Stimulated activated CD8-positive, alpha-beta memory T cell treated with anti-CD3 and anti-CD28 coated beads, Interleukin-7, amount 100 ng/mL, for 1 hour (primary cell): ENCODE measurements at regions not wholly inside any gene's neighbourhood (a gene's known extent, or its start where the extent isn't known, plus 50 kb on each side); places are given as distances from the start of the nearest gene placed in this dataset.
"Not testable (repeated sequence)": the region's sequence is repeated elsewhere in the genome, so short reads cannot be mapped to it uniquely, and the experiment has no call there.

Source experiments
- DNase-seq, 2 donors: peaks; one replicate each; pipeline ENCODE4 v3.0.0-alpha.2; 2020; ENCODE audit warnings: low read depth in 2 of 2

- DNase-seq = no peak
Observed at GRCh38 chr5:56686337-56687195, 128.8 kb upstream of the MAP3K1 start.

- DNase-seq = no peak
Observed at GRCh38 chr5:56685503-56686217, 129.7 kb upstream of the MAP3K1 start.

GRCh38 chr5:56684159-56684558 is 131.2 kb upstream of the MAP3K1 start:
- no peak for DNase-seq

GRCh38 chr5:56683733-56684132 is 131.6 kb upstream of the MAP3K1 start:
- no peak for DNase-seq

DNA sequence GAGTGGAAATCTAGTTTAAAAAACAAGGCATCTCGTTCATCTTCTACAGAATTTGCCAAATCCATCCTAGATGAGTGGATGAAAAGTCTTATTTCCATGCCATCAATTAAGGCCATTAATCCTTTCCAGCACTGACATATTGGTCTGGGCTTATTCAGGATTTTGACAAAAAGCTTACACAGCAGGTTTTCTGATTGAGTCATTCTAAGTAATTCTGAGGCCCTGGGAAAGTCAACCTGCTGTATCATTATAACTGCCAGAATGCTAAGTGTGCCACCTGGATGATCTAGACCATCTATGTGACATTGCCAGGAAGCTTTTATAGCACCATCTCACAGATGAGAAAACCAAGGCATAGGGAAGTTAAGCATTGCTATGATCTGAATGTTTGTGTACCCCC is 132.1 kb upstream of the MAP3K1 start:
- no peak for DNase-seq

DNA sequence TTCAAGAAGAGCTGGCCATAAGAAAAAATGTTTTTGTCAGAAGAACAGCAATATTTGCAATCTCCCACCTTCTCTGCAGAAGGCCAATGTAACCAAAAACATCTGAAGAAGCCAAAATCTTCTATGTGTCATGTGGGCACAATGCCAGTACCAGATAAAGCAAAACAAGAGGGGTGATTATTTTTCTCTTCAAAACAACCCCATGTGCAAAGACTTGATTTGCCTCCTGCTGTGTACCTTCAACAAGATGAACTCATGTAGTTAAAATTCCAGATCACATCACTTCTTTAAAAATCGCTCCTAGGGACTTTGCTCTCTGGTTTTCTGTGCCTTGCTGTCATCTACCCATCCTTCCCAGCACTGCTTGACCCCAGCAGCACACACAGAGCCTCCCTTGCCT is 134.0 kb upstream of the MAP3K1 start:
- no peak for DNase-seq

DNA sequence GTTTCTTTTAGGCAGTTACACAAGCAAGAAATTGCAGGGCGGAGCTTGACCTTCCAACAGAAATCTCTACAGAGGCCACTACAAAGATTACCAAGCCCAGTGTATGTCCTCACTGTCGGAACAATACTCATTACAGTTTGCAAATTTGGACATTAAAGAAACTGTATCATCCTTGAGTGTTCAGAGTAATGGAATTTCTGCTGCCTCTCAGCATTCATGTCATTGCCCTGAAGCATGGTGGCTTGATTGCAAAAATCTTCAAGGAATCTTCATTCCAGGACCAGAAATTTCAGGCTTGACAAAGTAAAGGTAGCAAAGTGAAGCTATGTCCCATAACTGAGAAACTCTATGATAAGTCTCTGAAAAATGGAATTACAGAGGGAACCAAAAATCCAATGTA is 134.6 kb upstream of the MAP3K1 start:
- DNase-seq = no peak

DNA sequence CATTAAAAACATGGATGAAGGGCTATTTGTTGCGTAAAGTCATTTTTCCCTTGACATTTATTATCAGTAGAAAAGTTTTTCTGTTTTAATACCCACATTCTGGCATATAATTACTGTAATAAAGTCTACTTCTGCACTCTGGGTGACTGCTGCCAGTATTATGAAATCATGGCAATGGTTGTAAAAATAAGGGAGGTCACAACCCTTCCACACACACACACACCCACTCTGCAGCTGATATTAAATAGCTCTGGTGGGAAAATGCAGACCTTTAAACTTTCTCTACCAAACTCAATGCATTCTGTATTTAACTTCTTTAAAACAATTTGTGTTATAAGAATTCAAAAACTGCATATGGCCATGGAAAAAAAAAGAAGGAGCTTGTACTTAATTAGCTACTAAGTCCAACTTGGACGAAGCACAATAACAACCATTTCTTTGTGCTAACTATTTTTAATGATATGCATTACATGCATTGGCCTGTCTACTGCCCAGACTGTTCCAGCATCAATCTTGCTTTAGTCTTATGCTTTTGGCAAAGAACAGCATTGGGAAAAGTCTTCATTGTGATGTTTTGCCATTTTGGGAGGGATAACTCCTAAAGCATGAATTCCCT is 137.6 kb upstream of the MAP3K1 start:
- DNase-seq = no peak

DNA sequence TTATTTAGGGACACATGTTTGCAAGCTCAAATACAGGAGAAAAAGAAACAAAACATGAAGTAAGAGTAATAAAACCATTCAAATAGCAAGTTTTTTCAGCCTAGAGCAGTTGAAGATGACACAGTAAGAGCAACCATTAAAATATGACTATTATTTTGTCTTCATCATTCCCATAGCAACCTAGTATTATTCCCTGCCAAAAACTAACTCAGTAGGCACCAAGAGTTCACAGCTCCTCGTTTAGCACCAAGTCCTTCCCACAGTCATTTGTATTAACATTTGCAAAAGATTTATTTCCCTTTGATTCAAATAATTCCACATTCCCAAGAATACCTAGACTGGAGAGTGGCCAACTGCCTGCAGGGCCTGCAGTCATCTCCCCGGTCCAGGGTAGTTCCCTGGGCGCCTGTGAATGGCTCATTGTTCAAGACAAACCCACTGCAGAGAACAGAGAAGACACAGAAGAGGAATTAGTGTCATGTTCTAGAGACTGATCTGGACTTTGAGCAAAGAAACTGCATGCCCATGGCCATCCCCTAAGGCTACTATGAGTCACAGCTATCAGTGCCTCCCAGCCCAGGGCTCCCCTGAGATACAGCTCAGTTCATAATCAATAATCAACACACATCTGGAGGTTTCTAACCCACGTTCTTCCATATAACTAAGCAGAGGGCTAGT is 139.1 kb upstream of the MAP3K1 start:
- no peak for DNase-seq

GRCh38 chr5:56674441-56674840 is 140.9 kb upstream of the MAP3K1 start:
- no peak for DNase-seq

- DNase-seq = no peak
Observed at GRCh38 chr5:56673171-56673570, 142.2 kb upstream of the MAP3K1 start.

GRCh38 chr5:56671571-56671970 is 143.8 kb upstream of the MAP3K1 start:
- no peak for DNase-seq

DNA sequence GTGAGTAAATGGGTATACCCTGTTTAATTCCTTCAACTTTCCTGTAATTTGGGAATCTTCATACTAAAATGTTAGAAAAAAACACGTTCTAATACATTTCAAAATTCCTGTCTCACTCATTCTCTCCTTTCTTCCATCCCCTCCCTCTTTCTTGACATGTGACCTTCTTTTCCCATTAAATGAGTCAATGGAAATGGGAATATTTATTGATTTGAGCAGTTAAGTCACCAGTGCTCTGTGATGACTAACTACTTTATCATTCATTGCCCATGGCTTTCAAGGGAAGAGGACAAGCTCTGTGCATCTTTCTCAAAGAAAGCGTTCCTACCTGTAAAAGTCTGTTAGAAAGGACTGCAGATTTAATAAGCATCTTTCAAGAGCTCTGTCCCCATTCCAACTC is 144.4 kb upstream of the MAP3K1 start:
- DNase-seq = no peak

DNA sequence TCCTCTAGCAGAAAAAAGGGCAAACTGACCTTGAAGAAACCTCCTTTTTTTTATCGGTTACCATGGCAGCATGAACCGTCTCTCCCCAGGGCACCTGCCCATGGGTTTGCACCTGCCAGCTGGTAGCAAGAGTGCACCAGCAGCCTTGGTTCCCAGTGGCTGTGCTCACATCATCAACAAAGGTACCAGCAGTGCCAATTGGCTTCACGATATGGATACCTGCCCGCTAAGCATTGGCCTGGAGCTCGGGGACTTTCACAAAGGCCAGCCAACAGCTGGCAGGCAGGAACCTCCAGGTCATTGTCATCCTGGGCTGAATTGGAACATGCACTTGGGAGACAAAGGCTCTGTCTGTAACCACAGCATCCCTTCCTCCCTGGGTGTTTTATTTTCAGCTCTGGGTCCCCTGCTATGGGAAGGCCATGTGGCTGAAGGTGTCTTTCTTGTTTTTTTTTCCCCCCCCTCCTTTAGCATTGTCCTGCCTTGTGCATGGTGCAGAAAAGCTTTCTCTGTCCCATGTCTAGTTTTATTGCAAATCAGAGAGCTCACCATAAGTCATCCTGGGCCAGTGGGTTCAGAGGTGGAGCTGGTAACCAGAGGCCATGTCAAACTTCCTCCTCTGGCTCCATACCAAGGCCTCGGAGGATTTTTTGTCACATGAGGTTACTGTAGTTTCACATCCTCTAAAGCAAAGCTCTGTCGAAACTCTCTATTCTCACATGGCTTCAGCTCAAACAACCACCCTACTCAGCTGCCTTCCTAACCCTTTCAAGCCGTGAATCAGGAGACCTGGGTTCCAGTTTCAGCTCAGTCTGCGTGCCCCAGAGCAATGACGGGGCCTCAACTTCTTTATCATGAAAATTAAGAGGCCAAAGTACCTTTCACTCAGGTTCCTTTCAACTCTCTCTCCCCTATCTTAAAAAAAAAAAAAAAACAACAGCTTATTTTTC is 145.5 kb upstream of the MAP3K1 start:
- DNase-seq = no peak

- DNase-seq = no peak
Observed at GRCh38 chr5:56668996-56669395, 146.4 kb upstream of the MAP3K1 start.

DNA sequence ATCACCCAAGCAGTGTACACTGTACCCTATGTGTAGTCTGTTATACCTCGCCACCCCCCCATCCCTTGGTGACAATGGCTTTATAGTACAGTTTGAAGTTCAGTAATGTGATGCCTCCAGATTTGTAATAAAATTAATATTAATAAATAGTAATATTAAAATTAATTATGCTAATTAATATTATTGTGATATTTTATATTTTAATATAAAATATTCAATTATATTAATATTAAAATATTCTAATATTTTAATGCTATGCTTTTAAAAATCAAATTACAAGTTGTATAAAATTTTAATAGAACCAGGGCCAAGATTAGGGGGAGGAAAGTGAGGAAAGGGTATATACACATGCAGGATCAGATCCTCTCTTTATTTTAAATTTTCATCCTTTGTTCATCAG is 147.7 kb upstream of the MAP3K1 start:
- no peak for DNase-seq

- no peak for DNase-seq
Observed at GRCh38 chr5:56666901-56667300, 148.4 kb upstream of the MAP3K1 start.

- not testable (repeated sequence) for DNase-seq
Observed at GRCh38 chr5:56665117-56665516, 150.2 kb upstream of the MAP3K1 start.

GRCh38 chr5:56664025-56664424 is 151.3 kb upstream of the MAP3K1 start:
- DNase-seq = no peak

- no peak for DNase-seq
Observed at GRCh38 chr5:56663523-56663922, 151.8 kb upstream of the MAP3K1 start.

DNA sequence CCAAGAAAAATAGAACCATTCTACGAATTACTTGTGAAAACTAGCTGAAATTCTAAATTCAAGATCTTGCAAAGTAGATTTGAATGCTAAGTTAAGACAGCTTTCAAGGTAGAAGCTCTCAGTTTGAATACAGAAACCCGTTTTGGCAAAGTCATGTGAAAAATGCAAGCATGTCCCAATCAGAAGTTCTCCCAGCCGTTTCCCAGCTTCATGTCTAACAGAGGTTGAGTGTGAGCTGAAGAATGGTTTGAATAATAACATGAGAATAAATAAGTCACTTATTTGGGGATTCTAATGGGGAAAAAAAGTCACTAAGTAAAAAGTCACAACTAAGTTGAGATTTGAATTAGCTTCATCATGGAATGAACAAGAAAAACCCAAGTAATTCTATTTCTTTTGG is 152.5 kb upstream of the MAP3K1 start:
- no peak for DNase-seq
